Memory B cell (primary cell): ENCODE measurements at regions not wholly inside any gene's neighbourhood (a gene's known extent, or its start where the extent isn't known, plus 50 kb on each side); places are given as distances from the start of the nearest gene placed in this dataset.

Experiments
- ATAC-seq: fragments of 150-1000 bp; cut with Tn5 transposase; 2 replicates; pipeline ENCODE4 v1.10.0; 2021; ENCODE audit warnings: low read depth, mild to moderate bottlenecking, moderate library complexity
- DNase-seq, 2 donors: peaks; one replicate each; pipeline ENCODE4 v3.0.0; 2022; ENCODE audit warnings: low spot score in 2 of 2
- H3K27ac Mint-ChIP-seq: one replicate; pipeline ENCODE4 v1.8.0; 2022; ENCODE audit warnings: mild to moderate bottlenecking, moderate library complexity, mixed read lengths
- H3K27me3 Mint-ChIP-seq: one replicate; pipeline ENCODE4 v1.8.0; 2022; ENCODE audit warnings: mixed read lengths
- H3K36me3 Mint-ChIP-seq: one replicate; pipeline ENCODE4 v1.8.0; 2022; ENCODE audit warnings: mild to moderate bottlenecking, mixed read lengths
- H3K4me1 Mint-ChIP-seq: one replicate; pipeline ENCODE4 v1.8.0; 2022; ENCODE audit warnings: mixed read lengths
- H3K4me3 Mint-ChIP-seq: one replicate; pipeline ENCODE4 v1.8.0; 2022; ENCODE audit warnings: mild to moderate bottlenecking, moderate library complexity, mixed read lengths
- H3K9me3 Mint-ChIP-seq: one replicate; pipeline ENCODE4 v1.8.0; 2022; ENCODE audit warnings: mixed read lengths

DNA sequence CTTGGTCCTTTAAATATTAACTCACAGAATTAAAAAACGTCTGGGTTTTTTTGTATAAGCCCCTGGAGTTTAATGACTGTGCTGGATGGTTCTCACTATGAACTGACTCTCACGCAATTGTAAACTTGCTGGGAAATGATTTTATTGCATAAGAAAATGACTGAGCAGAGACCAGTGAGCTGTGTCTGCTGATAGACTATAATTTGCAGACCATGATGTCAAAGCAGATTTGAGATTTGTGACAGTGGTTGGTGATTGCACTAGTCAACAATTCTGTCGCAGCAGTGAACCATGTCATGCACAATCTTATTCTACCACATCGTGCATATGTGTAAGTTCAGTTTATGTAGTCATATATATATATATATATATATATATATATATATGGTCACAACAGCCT lies 85.7 kb upstream of the C9orf72 start:
- peaks cover 3% of the 10 kb centered on the region for H3K4me1 Mint-ChIP-seq
- no peak for DNase-seq
- no peak overlapping the region for H3K4me3 Mint-ChIP-seq
- ATAC-seq, result no peak
- H3K36me3 Mint-ChIP-seq, result no peaks in the 10 kb centered on the region
- H3K27me3 Mint-ChIP-seq, result peaks cover 4% of the 10 kb centered on the region
- no peak overlapping the region for H3K27ac Mint-ChIP-seq
- H3K9me3 Mint-ChIP-seq, result no peaks in the 10 kb centered on the region

DNA sequence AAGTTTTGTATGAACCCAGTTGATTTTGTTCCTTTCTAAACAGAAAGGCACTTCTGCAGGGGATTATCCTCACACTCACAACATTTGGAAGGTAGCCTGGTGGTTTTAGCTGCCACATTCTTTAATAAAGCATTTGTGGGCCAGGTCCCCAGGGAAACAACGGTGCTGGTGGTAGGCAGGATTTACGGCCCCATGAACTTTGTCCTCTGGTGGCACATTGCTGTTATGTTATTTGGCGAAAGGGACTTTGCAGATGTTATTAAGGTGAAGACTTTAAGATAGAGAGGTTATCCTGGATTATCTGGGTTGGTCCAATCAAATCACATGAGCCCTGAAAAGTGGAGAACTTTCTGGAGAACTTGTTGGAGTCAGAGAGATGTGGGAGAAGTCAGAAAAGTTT lies 86.3 kb upstream of the C9orf72 start:
- peaks cover 3% of the 10 kb centered on the region for H3K4me1 Mint-ChIP-seq
- no peak for ATAC-seq
- H3K9me3 Mint-ChIP-seq, result no peaks in the 10 kb centered on the region

GRCh38 chr9:27660148-27660547 lies 86.9 kb upstream of the C9orf72 start:
- Mint-ChIP-seq H3K27ac (no peak overlapping the region), H3K4me1 (peaks cover 3% of the 10 kb centered on the region), H3K4me3 (no peak overlapping the region), H3K9me3 (no peaks in the 10 kb centered on the region), H3K36me3 (no peaks in the 10 kb centered on the region), H3K27me3 (peaks cover 8% of the 10 kb centered on the region)
- ATAC-seq (no peak), DNase-seq (no peak)

More for the DNA sequence above, 86.3 kb upstream of the C9orf72 start:
- Mint-ChIP-seq H3K27me3 (peaks cover 8% of the 10 kb centered on the region), H3K36me3 (no peaks in the 10 kb centered on the region), H3K27ac (no peak overlapping the region), H3K4me3 (no peak overlapping the region)
- DNase-seq, result no peak

- peaks cover 3% of the 10 kb centered on the region for H3K4me1 Mint-ChIP-seq
- H3K27me3 Mint-ChIP-seq, result peaks cover 12% of the 10 kb centered on the region
- no peak for DNase-seq
- H3K27ac Mint-ChIP-seq, result no peak overlapping the region
- no peak for ATAC-seq
- no peaks in the 10 kb centered on the region for H3K9me3 Mint-ChIP-seq
- no peak overlapping the region for H3K4me3 Mint-ChIP-seq
- H3K36me3 Mint-ChIP-seq, result no peaks in the 10 kb centered on the region
Observed at GRCh38 chr9:27663526-27663925, 90.2 kb upstream of the C9orf72 start.

GRCh38 chr9:27664121-27664779 lies 91.0 kb upstream of the C9orf72 start:
- Mint-ChIP-seq H3K27ac (no peak overlapping the region), H3K4me1 (peaks cover 3% of the 10 kb centered on the region), H3K4me3 (no peak overlapping the region), H3K36me3 (no peaks in the 10 kb centered on the region), H3K27me3 (peaks cover 12% of the 10 kb centered on the region), H3K9me3 (no peaks in the 10 kb centered on the region)
- DNase-seq, result no peak
- no peak for ATAC-seq

DNA sequence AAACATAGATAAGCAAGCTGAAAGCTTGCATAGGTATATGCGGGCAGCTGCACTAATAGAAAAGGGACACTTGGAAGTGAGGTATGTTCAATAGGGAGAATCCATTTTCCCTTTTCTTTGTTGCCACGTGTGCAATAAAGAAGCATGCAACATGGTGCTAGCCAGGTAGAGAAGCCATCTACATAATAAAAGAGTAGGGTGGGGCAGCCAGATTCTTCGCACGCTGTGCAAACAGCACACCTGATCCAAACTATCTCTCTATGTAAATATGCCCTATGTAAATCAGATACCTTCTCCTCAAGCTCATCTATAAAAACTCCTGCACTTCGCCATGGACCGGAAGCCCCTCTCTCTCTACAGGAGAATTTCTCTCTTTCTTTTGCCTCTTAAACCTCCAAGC lies 91.9 kb upstream of the C9orf72 start:
- no peaks in the 10 kb centered on the region for H3K4me1 Mint-ChIP-seq

DNA sequence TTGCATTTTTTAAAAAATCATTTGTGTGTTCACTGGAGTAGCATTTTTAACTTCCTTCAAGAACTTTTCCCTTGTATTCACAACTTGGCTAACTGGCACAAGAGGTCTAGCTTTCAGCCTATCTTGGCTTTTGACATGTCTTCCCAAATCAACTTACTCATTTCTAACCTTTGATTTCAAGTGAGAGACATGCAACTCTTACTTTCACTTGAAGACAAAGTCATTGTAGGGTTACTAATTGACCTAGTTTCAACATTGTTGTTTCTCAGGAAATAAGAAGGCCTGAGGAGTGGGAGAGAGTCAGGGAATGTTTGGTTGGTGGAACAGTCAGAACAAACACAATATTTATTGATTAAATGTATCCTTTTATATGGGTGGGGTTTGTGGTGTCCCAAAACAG lies 95.0 kb upstream of the C9orf72 start:
- no peaks in the 10 kb centered on the region for H3K9me3 Mint-ChIP-seq

More for the DNA sequence above, 91.9 kb upstream of the C9orf72 start:
- Mint-ChIP-seq H3K27me3 (peaks cover 10% of the 10 kb centered on the region), H3K36me3 (no peaks in the 10 kb centered on the region), H3K9me3 (no peaks in the 10 kb centered on the region), H3K27ac (no peak overlapping the region), H3K4me3 (no peak overlapping the region)
- DNase-seq (no peak), ATAC-seq (no peak)

DNA sequence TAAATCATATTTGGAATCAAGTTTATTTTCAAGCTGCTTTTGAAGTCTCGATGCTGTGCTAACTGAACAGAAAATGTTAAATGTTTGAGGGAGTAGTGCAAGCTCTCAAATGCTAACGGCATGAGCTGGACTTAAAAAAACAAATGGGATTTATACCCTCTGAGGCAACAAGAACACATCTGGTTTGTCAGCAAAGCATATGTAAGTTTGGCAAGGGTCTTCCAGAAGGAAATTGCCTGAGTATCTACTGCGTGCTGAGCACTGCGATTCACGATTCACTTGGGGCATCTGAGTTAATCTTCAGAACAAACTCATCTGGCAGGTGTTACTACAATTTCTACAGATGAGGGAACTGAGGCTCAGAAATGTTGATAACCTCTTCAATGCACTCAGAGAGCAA lies 98.4 kb upstream of the C9orf72 start:
- Mint-ChIP-seq H3K4me3 (no peak overlapping the region), H3K4me1 (no peaks in the 10 kb centered on the region), H3K36me3 (no peaks in the 10 kb centered on the region), H3K27me3 (peaks cover 7% of the 10 kb centered on the region), H3K27ac (no peak overlapping the region), H3K9me3 (no peaks in the 10 kb centered on the region)
- DNase-seq, result no peak
- ATAC-seq, result no peak

More for the DNA sequence above, 95.0 kb upstream of the C9orf72 start:
- DNase-seq (no peak), ATAC-seq (no peak)
- H3K27ac Mint-ChIP-seq, result no peak overlapping the region
- no peaks in the 10 kb centered on the region for H3K4me1 Mint-ChIP-seq
- H3K36me3 Mint-ChIP-seq, result no peaks in the 10 kb centered on the region
- H3K27me3 Mint-ChIP-seq, result peaks cover 8% of the 10 kb centered on the region
- H3K4me3 Mint-ChIP-seq, result no peak overlapping the region

DNA sequence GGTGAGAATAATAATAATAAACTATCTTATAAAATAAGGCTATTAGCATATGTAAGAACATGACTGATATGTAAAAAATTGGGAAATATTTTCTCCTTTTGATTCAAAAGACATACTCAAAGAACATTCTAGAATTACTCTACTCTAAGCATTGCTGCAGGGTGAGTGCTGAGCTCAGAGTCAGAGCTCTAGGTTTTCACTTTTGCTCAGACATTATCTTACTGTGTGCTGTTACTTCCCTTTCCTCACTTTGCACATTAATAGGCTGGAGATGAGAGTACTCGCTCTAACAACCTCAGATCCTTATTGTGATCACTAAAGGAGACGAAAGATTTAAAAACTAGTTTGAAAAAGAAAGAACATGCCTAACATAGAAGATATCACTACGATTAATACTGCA lies 99.4 kb upstream of the C9orf72 start:
- no peak overlapping the region for H3K27ac Mint-ChIP-seq
- peaks cover 6% of the 10 kb centered on the region for H3K27me3 Mint-ChIP-seq
- DNase-seq, result no peak
- H3K9me3 Mint-ChIP-seq, result no peaks in the 10 kb centered on the region
- no peaks in the 10 kb centered on the region for H3K4me1 Mint-ChIP-seq
- H3K36me3 Mint-ChIP-seq, result no peaks in the 10 kb centered on the region
- no peak for ATAC-seq
- H3K4me3 Mint-ChIP-seq, result no peak overlapping the region

DNA sequence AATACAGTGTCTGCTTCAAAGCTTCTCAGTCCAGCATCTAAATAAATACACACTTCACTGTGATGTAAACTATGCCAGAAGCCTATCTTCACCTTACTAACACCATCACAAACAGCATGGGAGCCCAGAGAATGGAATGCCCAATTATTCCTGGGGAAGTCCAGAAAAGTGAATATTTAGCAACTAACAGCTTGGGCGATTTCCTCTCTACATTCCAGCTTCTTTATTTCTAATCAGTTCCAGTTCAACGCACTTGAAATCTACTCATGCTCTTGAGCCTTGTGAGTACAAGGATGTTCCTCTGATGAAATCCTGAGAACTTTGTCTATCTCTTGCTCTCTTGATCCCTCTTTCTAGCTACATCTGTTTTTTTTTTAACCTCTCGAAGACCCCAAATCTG lies 100.4 kb upstream of the C9orf72 start:
- no peak for ATAC-seq
- peaks cover 4% of the 10 kb centered on the region for H3K27me3 Mint-ChIP-seq
- no peak overlapping the region for H3K4me3 Mint-ChIP-seq
- no peaks in the 10 kb centered on the region for H3K9me3 Mint-ChIP-seq
- no peak for DNase-seq
- no peaks in the 10 kb centered on the region for H3K36me3 Mint-ChIP-seq
- H3K27ac Mint-ChIP-seq, result no peak overlapping the region
- no peaks in the 10 kb centered on the region for H3K4me1 Mint-ChIP-seq

DNA sequence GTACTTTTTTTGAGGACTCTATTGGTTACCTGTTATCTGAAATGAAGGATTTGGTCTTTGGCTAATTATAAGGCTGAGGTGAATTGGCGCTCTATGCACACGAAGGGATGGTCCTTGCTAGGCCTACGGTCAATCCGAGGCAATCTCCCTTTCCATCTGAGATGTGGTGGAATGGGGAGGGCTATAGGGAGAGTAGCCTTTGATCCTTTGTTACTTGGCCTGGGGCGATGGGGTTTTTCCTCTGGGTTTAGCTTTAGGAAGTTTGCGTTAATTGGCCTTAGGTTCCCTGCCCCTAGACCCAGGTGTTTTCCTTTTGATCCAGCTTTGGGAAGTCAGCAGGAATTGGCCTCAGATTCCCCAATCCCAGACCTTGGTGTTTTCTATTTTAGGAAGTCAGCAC lies 102.1 kb upstream of the C9orf72 start:
- peaks cover 6% of the 10 kb centered on the region for H3K27me3 Mint-ChIP-seq
- DNase-seq (no peak), ATAC-seq (no peak)
- no peaks in the 10 kb centered on the region for H3K36me3 Mint-ChIP-seq
- no peak overlapping the region for H3K4me3 Mint-ChIP-seq
- H3K27ac Mint-ChIP-seq, result no peak overlapping the region
- no peaks in the 10 kb centered on the region for H3K9me3 Mint-ChIP-seq
- H3K4me1 Mint-ChIP-seq, result no peaks in the 10 kb centered on the region

DNA sequence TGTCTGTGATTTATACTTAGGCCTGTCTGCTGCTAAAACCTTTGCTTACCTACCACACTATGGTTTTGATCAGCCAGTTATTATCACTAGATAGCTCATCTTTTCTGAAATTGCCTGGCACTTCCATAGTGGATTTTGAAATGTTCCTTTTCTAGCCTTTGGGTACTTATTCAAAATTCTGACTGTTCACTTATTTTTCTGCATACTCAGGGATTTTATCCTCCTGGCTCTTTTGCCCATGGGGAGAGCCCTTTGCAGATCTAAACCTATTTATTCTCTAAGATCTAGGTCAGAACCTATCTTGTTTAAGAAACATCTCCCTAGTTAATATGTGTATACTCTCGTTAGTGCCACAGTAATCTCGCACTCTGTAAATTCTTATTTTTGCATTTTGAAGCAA lies 103.5 kb upstream of the C9orf72 start:
- H3K27ac Mint-ChIP-seq, result no peak overlapping the region
- no peaks in the 10 kb centered on the region for H3K9me3 Mint-ChIP-seq
- ATAC-seq (no peak), DNase-seq (no peak)
- H3K36me3 Mint-ChIP-seq, result no peaks in the 10 kb centered on the region
- H3K4me3 Mint-ChIP-seq, result no peak overlapping the region
- H3K27me3 Mint-ChIP-seq, result peaks cover 6% of the 10 kb centered on the region
- no peaks in the 10 kb centered on the region for H3K4me1 Mint-ChIP-seq

DNA sequence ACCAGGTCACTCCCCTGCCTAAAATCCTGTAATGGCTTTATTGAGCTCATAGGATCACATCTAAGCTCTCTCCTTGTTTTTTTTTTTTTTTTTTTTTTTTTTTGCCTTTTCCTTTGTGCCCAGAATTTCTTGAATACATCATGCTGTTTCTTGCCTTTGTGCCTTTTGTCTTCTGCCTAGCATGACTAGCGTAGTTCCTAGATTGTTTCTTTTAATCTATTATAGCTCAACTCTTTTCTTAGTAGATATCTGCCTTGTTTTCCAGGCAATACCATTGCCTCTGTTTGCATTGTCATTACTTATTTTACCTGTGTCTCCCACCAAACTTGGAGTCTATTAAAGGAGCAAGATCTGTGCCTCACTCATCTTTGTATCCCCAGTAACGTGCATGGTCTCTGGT lies 106.1 kb upstream of the C9orf72 start:
- no peak overlapping the region for H3K4me3 Mint-ChIP-seq
- ATAC-seq, result no peak

GRCh38 chr9:27683181-27683580 lies 109.9 kb upstream of the C9orf72 start:
- H3K27ac Mint-ChIP-seq, result no peak overlapping the region
- H3K9me3 Mint-ChIP-seq, result no peaks in the 10 kb centered on the region
- H3K27me3 Mint-ChIP-seq, result peaks cover 10% of the 10 kb centered on the region
- no peak for DNase-seq
- no peaks in the 10 kb centered on the region for H3K4me1 Mint-ChIP-seq
- no peak for ATAC-seq
- H3K4me3 Mint-ChIP-seq, result no peak overlapping the region
- no peaks in the 10 kb centered on the region for H3K36me3 Mint-ChIP-seq

More for the DNA sequence above, 106.1 kb upstream of the C9orf72 start:
- H3K9me3 Mint-ChIP-seq, result no peaks in the 10 kb centered on the region
- no peak overlapping the region for H3K27ac Mint-ChIP-seq
- H3K4me1 Mint-ChIP-seq, result no peaks in the 10 kb centered on the region
- H3K36me3 Mint-ChIP-seq, result no peaks in the 10 kb centered on the region
- H3K27me3 Mint-ChIP-seq, result peaks cover 12% of the 10 kb centered on the region
- DNase-seq, result no peak

DNA sequence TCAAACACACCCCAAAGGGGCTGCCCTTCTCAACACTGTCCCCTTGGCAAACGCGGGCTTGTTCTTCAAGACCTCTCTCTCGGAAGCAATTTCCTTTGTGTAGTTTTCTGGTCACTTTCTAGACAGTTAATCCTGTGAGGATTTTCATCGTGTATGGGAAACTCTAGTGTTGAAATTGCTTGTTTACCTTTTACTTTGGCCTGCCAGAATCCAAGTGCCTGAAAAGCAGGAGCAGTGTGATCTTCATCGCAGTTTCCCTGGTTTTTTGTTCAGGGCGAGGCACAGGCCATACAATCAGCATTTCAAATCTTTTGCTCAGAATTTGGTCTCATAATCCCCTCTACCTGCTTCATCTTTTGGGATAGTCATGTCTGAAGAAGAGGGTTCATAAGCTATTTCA lies 115.7 kb upstream of the C9orf72 start:
- Mint-ChIP-seq H3K36me3 (no peaks in the 10 kb centered on the region), H3K27ac (no peak overlapping the region), H3K9me3 (no peaks in the 10 kb centered on the region), H3K27me3 (peaks cover 2% of the 10 kb centered on the region), H3K4me3 (no peak overlapping the region), H3K4me1 (no peaks in the 10 kb centered on the region)
- no peak for DNase-seq
- no peak for ATAC-seq
